ENCODE measurements at regions not wholly inside any gene's neighbourhood (a gene's known extent, or its start where the extent isn't known, plus 50 kb on each side); places are given as distances from the start of the nearest gene placed in this dataset.
"Not testable (repeated sequence)": the region's sequence is repeated elsewhere in the genome, so short reads cannot be mapped to it uniquely, and the experiment has no call there.

DNA sequence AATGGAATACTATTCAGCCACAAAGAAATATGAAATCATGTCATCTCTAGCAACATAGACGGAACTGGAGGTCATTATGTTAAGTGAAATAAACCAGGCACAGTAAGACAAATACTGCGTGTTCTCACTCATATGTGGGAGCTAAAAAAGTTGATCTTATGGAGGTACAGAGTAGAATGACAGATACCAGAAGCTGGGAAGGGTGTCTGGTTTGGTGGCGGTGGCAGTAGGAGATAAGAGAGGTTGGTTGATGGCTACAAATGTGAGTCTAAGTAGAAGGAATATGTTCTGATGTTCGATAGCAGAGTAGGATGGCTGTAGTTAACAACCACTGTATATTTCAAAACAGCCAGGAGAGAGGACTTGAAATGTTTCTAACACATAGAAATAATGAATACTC, 121.6 kb downstream of the PLPPR4 start:
- Histone ChIP-seq H3K4me1 (ENCODE audit: control insufficient read depth in 2 of 2, insufficient read depth in 2 of 2, low read length in 2 of 2) (no peaks in the 10 kb centered on the region), H3K36me3 (ENCODE audit: control insufficient read depth in 2 of 2, insufficient read depth in 2 of 2, low read length in 1 of 2) (no peaks in the 10 kb centered on the region), H3K4me3 (ENCODE audit: low read length in 2 of 2) (no peak overlapping the region), H3K27ac (ENCODE audit: low read depth in 1 of 2, low read length in 1 of 2) (no peak overlapping the region), H3K9me3 (ENCODE audit: control insufficient read depth in 2 of 2, insufficient read depth in 1 of 2, low read length in 1 of 2) (no peaks in the 10 kb centered on the region), H3K27me3 (ENCODE audit: control insufficient read depth in 2 of 2, insufficient read depth in 1 of 2, low read length in 1 of 2) (no peaks in the 10 kb centered on the region)
- WGBS: 92% methylated on average over 4 of the region's 4 CpGs
- no peak for DNase-seq (ENCODE audit: low read depth in 6 of 9, low spot score in 9 of 9)

DNA sequence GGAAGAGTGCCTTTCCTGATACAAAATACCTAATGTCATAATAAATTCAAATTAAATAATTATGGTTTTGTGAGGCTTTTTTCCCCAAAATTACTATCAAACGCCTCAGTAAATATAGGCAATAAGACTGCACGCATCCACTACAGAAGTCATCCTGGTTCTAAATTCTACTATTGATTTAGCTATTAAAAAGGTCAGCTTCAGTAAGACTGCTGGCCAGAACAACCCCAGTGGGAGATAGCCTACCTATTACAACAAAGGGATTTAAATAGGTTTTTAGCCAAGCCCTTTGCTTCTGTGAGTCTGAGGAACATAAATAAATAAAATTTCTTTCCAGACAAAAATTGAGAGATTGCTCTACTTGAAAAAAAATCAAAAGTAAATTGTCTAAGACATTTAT, 132.1 kb downstream of the PLPPR4 start:
- Histone ChIP-seq H3K4me1 (ENCODE audit: control insufficient read depth in 2 of 2, insufficient read depth in 2 of 2, low read length in 2 of 2) (no peaks in the 10 kb centered on the region), H3K9me3 (ENCODE audit: control insufficient read depth in 2 of 2, insufficient read depth in 1 of 2, low read length in 1 of 2) (no peaks in the 10 kb centered on the region), H3K27ac (ENCODE audit: low read depth in 1 of 2, low read length in 1 of 2) (no peak overlapping the region), H3K4me3 (ENCODE audit: low read length in 2 of 2) (no peak overlapping the region), H3K36me3 (ENCODE audit: control insufficient read depth in 2 of 2, insufficient read depth in 2 of 2, low read length in 1 of 2) (no peaks in the 10 kb centered on the region), H3K27me3 (ENCODE audit: control insufficient read depth in 2 of 2, insufficient read depth in 1 of 2, low read length in 1 of 2) (no peaks in the 10 kb centered on the region)
- DNase-seq (ENCODE audit: low read depth in 6 of 9, low spot score in 9 of 9): no peak
- 98% methylated on average over 2 of the region's 2 CpGs for WGBS

DNA sequence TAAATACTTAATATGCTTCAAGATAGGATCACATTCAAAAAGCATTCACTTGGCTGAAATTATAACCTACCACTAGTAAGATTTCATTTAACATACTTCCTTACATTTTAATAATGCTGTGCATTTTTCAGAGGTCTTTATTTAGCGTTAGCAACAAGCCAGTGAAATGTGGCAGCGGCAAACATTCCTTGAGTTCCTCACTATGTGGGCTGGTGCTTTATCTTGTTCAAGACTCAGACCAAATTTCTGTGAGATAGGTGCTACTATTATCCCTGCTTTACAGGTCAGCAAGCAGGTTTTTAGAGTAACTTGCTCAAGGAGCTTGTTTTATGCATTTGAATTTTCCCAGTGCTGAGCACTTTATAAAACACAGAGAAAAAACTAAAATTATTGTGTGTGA, 132.7 kb downstream of the PLPPR4 start:
- H3K36me3 ChIP-seq (ENCODE audit: control insufficient read depth in 2 of 2, insufficient read depth in 2 of 2, low read length in 1 of 2): no peaks in the 10 kb centered on the region
- H3K4me1 ChIP-seq (ENCODE audit: control insufficient read depth in 2 of 2, insufficient read depth in 2 of 2, low read length in 2 of 2): no peaks in the 10 kb centered on the region
- no peak overlapping the region for H3K27ac ChIP-seq (ENCODE audit: low read depth in 1 of 2, low read length in 1 of 2)
- no peak overlapping the region for H3K4me3 ChIP-seq (ENCODE audit: low read length in 2 of 2)
- no peak for DNase-seq (ENCODE audit: low read depth in 6 of 9, low spot score in 9 of 9)
- WGBS: 86% methylated on average over 2 of the region's 2 CpGs
- no peaks in the 10 kb centered on the region for H3K9me3 ChIP-seq (ENCODE audit: control insufficient read depth in 2 of 2, insufficient read depth in 1 of 2, low read length in 1 of 2)
- H3K27me3 ChIP-seq (ENCODE audit: control insufficient read depth in 2 of 2, insufficient read depth in 1 of 2, low read length in 1 of 2): no peaks in the 10 kb centered on the region

DNA sequence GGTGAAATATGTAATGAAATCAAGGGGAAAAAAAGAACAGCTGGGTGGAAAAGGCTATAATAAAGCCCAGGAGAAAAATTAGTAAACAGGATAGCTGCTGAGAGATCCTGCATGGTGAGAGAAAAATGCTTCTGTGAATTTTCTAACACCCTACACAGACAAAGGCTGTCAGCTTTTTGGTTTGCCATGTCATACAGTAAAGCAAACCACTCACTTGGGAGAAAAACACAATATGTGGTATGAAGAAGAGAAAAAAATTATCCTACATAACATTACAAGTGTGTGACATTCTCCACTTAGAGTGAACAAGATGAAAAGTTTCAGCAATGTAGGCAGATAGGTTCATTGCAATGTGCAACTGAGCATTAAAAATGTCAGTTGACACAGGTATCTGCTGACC, 133.6 kb downstream of the PLPPR4 start:
- no peak for DNase-seq (ENCODE audit: low read depth in 6 of 9, low spot score in 9 of 9)
- Histone ChIP-seq H3K4me3 (ENCODE audit: low read length in 2 of 2) (no peak overlapping the region), H3K27ac (ENCODE audit: low read depth in 1 of 2, low read length in 1 of 2) (no peak overlapping the region), H3K36me3 (ENCODE audit: control insufficient read depth in 2 of 2, insufficient read depth in 2 of 2, low read length in 1 of 2) (no peaks in the 10 kb centered on the region), H3K27me3 (ENCODE audit: control insufficient read depth in 2 of 2, insufficient read depth in 1 of 2, low read length in 1 of 2) (no peaks in the 10 kb centered on the region), H3K9me3 (ENCODE audit: control insufficient read depth in 2 of 2, insufficient read depth in 1 of 2, low read length in 1 of 2) (no peaks in the 10 kb centered on the region), H3K4me1 (ENCODE audit: control insufficient read depth in 2 of 2, insufficient read depth in 2 of 2, low read length in 2 of 2) (no peaks in the 10 kb centered on the region)

DNA sequence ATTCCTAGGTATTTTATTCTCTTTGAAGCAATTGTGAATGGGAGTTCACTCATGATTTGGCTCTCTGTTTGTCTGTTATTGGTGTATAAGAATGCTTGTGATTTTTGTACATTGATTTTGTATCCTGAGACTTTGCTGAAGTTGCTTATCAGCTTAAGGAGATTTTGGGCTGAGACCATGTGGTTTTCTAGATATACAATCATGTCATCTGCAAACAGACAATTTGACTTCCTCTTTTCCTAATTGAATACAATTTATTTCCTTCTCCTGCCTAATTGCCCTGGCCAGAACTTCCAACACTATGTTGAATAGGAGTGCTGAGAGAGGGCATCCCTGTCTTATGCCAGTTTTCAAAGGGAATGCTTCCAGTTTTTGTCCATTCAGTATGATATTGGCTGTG, 137.3 kb downstream of the PLPPR4 start:
- H3K4me1 ChIP-seq (ENCODE audit: control insufficient read depth in 2 of 2, insufficient read depth in 2 of 2, low read length in 2 of 2); DNase-seq (ENCODE audit: low read depth in 6 of 9, low spot score in 9 of 9); H3K9me3 ChIP-seq (ENCODE audit: control insufficient read depth in 2 of 2, insufficient read depth in 1 of 2, low read length in 1 of 2); H3K27ac ChIP-seq (ENCODE audit: low read depth in 1 of 2, low read length in 1 of 2); H3K4me3 ChIP-seq (ENCODE audit: low read length in 2 of 2); H3K36me3 ChIP-seq (ENCODE audit: control insufficient read depth in 2 of 2, insufficient read depth in 2 of 2, low read length in 1 of 2); H3K27me3 ChIP-seq (ENCODE audit: control insufficient read depth in 2 of 2, insufficient read depth in 1 of 2, low read length in 1 of 2): not testable (repeated sequence)

DNA sequence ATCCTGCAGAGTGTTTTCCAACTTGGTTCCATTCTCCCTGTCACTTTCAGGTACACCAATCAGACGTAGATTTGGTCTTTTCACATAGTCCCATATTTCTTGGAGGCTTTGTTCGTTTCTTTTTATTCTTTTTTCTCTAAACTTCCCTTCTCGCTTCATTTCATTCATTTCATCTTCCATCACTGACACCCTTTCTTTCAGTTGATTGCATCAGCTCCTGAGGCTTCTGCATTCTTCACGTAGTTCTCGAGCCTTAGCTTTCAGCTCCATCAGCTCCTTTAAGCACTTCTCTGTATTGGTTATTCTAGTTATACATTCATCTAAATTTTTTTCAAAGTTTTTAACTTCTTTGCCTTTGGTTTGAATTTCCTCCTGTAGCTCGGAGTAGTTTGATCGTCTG, 140.1 kb downstream of the PLPPR4 start:
- H3K27ac ChIP-seq (ENCODE audit: low read depth in 1 of 2, low read length in 1 of 2); H3K9me3 ChIP-seq (ENCODE audit: control insufficient read depth in 2 of 2, insufficient read depth in 1 of 2, low read length in 1 of 2); H3K4me3 ChIP-seq (ENCODE audit: low read length in 2 of 2); H3K27me3 ChIP-seq (ENCODE audit: control insufficient read depth in 2 of 2, insufficient read depth in 1 of 2, low read length in 1 of 2); DNase-seq (ENCODE audit: low read depth in 6 of 9, low spot score in 9 of 9); H3K4me1 ChIP-seq (ENCODE audit: control insufficient read depth in 2 of 2, insufficient read depth in 2 of 2, low read length in 2 of 2); H3K36me3 ChIP-seq (ENCODE audit: control insufficient read depth in 2 of 2, insufficient read depth in 2 of 2, low read length in 1 of 2): not testable (repeated sequence)
- WGBS: 98% methylated on average over 5 of the region's 7 CpGs

DNA sequence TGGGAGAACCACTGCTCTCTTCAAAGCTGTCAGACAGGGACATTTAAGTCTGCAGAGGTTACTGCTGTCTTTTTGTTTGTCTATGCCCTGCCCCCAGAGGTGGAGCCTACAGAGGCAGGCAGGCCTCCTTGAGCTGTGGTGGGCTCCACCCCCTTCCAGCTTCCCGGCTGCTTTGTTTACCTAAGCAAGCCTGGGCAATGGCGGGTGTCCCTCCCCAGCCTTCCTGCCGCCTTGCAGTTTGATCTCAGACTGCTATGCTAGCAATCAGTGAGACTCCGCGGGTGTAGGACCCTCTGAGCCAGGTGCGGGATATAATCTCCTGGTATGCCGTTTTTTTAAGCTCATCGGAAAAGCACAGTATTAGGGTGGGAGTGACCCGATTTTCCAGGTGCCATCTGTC, 141.0 kb downstream of the PLPPR4 start:
- not testable (repeated sequence) for H3K4me1 ChIP-seq (ENCODE audit: control insufficient read depth in 2 of 2, insufficient read depth in 2 of 2, low read length in 2 of 2); H3K4me3 ChIP-seq (ENCODE audit: low read length in 2 of 2); H3K27me3 ChIP-seq (ENCODE audit: control insufficient read depth in 2 of 2, insufficient read depth in 1 of 2, low read length in 1 of 2); H3K9me3 ChIP-seq (ENCODE audit: control insufficient read depth in 2 of 2, insufficient read depth in 1 of 2, low read length in 1 of 2); H3K27ac ChIP-seq (ENCODE audit: low read depth in 1 of 2, low read length in 1 of 2); DNase-seq (ENCODE audit: low read depth in 6 of 9, low spot score in 9 of 9); H3K36me3 ChIP-seq (ENCODE audit: control insufficient read depth in 2 of 2, insufficient read depth in 2 of 2, low read length in 1 of 2)
- WGBS: 95% methylated on average over 9 of the region's 9 CpGs

GRCh38 chr1:99407018-99407417, 142.7 kb downstream of the PLPPR4 start:
- no peaks in the 10 kb centered on the region for H3K27me3 ChIP-seq (ENCODE audit: control insufficient read depth in 2 of 2, insufficient read depth in 1 of 2, low read length in 1 of 2)
- no peak overlapping the region for H3K27ac ChIP-seq (ENCODE audit: low read depth in 1 of 2, low read length in 1 of 2)
- 90% methylated on average over 3 of the region's 3 CpGs for WGBS
- no peaks in the 10 kb centered on the region for H3K36me3 ChIP-seq (ENCODE audit: control insufficient read depth in 2 of 2, insufficient read depth in 2 of 2, low read length in 1 of 2)
- H3K4me1 ChIP-seq (ENCODE audit: control insufficient read depth in 2 of 2, insufficient read depth in 2 of 2, low read length in 2 of 2): no peaks in the 10 kb centered on the region
- peaks cover 0 to 4% of the 10 kb centered on the region in 2 donors for H3K9me3 ChIP-seq (ENCODE audit: control insufficient read depth in 2 of 2, insufficient read depth in 1 of 2, low read length in 1 of 2)
- no peak for DNase-seq (ENCODE audit: low read depth in 6 of 9, low spot score in 9 of 9)
- H3K4me3 ChIP-seq (ENCODE audit: low read length in 2 of 2): no peak overlapping the region

DNA sequence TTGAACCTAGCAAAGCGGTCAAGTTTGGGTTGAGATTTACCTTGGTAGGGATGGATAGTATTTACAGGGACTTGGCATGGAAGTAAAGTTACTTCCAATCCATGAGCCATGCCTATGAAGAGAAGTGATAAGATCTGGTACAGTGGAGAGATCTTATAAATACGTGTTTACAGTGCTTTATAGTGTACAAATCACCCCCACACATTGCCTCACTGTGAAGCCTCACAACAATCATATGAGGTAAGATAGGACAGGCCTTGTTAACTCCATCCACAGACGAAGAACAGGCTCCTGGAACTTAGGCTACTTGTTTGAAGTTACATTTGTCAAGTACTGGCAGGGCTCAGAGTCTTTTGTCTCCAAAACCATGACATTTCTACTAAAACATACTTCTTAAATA, 159.8 kb downstream of the PLPPR4 start:
- DNase-seq (ENCODE audit: low read depth in 6 of 9, low spot score in 9 of 9): no peak
- WGBS: 88% methylated on average over 3 of the region's 3 CpGs
- H3K4me3 ChIP-seq (ENCODE audit: low read length in 2 of 2): no peak overlapping the region
- no peaks in the 10 kb centered on the region for H3K36me3 ChIP-seq (ENCODE audit: control insufficient read depth in 2 of 2, insufficient read depth in 2 of 2, low read length in 1 of 2)
- no peaks in the 10 kb centered on the region for H3K27me3 ChIP-seq (ENCODE audit: control insufficient read depth in 2 of 2, insufficient read depth in 1 of 2, low read length in 1 of 2)
- no peaks in the 10 kb centered on the region for H3K9me3 ChIP-seq (ENCODE audit: control insufficient read depth in 2 of 2, insufficient read depth in 1 of 2, low read length in 1 of 2)
- no peak overlapping the region for H3K27ac ChIP-seq (ENCODE audit: low read depth in 1 of 2, low read length in 1 of 2)
- no peaks in the 10 kb centered on the region for H3K4me1 ChIP-seq (ENCODE audit: control insufficient read depth in 2 of 2, insufficient read depth in 2 of 2, low read length in 2 of 2)

- no peak overlapping the region for H3K27ac ChIP-seq (ENCODE audit: low read depth in 1 of 2, low read length in 1 of 2)
- H3K4me3 ChIP-seq (ENCODE audit: low read length in 2 of 2): no peak overlapping the region
- no peaks in the 10 kb centered on the region for H3K36me3 ChIP-seq (ENCODE audit: control insufficient read depth in 2 of 2, insufficient read depth in 2 of 2, low read length in 1 of 2)
- H3K4me1 ChIP-seq (ENCODE audit: control insufficient read depth in 2 of 2, insufficient read depth in 2 of 2, low read length in 2 of 2): no peaks in the 10 kb centered on the region
- WGBS: 96% methylated on average over 1 of the region's 1 CpG
- no peak for DNase-seq (ENCODE audit: low read depth in 6 of 9, low spot score in 9 of 9)
- no peaks in the 10 kb centered on the region for H3K9me3 ChIP-seq (ENCODE audit: control insufficient read depth in 2 of 2, insufficient read depth in 1 of 2, low read length in 1 of 2)
- no peaks in the 10 kb centered on the region for H3K27me3 ChIP-seq (ENCODE audit: control insufficient read depth in 2 of 2, insufficient read depth in 1 of 2, low read length in 1 of 2)
Observed at GRCh38 chr1:99429754-99430153, 165.5 kb downstream of the PLPPR4 start.
